ENCODE measurements at regions not wholly inside any gene's neighbourhood (a gene's known extent, or its start where the extent isn't known, plus 50 kb on each side); places are given as distances from the start of the nearest gene placed in this dataset.

DNA sequence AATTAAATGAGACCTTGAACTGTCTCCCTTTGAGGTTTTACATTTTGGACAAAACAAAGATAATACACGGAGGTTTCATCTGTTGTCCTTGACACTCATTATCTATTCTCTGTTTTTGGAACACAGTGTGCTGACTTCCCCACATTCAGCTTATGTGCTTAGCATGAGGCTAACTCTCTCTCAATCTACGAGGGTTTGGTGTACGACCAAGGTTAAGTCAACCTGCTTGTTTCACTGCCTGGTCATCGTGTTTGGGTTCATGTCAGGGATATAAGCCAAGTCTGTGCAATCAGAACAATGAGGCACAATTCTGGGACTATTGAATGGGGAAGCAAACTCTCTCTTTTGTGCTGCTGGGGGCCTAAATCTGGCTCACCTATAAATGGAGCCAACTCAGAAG, 328.5 kb upstream of the USP25 start:
- TF ChIP-seq, protein P1, sequence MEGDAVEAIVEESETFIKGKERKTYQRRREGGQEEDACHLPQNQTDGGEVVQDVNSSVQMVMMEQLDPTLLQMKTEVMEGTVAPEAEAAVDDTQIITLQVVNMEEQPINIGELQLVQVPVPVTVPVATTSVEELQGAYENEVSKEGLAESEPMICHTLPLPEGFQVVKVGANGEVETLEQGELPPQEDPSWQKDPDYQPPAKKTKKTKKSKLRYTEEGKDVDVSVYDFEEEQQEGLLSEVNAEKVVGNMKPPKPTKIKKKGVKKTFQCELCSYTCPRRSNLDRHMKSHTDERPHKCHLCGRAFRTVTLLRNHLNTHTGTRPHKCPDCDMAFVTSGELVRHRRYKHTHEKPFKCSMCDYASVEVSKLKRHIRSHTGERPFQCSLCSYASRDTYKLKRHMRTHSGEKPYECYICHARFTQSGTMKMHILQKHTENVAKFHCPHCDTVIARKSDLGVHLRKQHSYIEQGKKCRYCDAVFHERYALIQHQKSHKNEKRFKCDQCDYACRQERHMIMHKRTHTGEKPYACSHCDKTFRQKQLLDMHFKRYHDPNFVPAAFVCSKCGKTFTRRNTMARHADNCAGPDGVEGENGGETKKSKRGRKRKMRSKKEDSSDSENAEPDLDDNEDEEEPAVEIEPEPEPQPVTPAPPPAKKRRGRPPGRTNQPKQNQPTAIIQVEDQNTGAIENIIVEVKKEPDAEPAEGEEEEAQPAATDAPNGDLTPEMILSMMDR (IDR thresholded peaks at IDR 0.05; ENCODE audit: insufficient read depth, low read depth, low read length), result no peak
- no peak for TF ChIP-seq EZH2 (IDR thresholded peaks at IDR 0.05; ENCODE audit: insufficient read depth, low read length)

Measured in astrocyte (in vitro differentiated cells and primary cell).